ENCODE measurements at regions not wholly inside any gene's neighbourhood (a gene's known extent, or its start where the extent isn't known, plus 50 kb on each side); places are given as distances from the start of the nearest gene placed in this dataset.

GRCh38 chr4:43089730-43090129, 197.2 kb downstream of the GRXCR1 start:
- no peaks in the 10 kb centered on the region for H3K4me1 ChIP-seq (ENCODE audit: control insufficient read depth, insufficient read depth, low read length)
- ChIA-PET POLR2A (no interaction called here), CTCF (interaction anchor here (0.6 kb wide), 1 partner anchor 79 kb away, joined by 3 read pairs; no protein-coding TSS in a partner anchor)
- no peaks in the 10 kb centered on the region for H3K36me3 ChIP-seq (ENCODE audit: control insufficient read depth in 2 of 2, insufficient read depth in 1 of 2, low read length in 2 of 2)
- TF ChIP-seq ZNF518A (tag by site-specific recombination; conservative IDR thresholded peaks at IDR 0.05; ENCODE audit: low read depth) (no peak), ZSCAN16 (tag by site-specific recombination; IDR thresholded peaks at IDR 0.05) (no peak)
- H3K27ac ChIP-seq (ENCODE audit: extremely low read depth, low read depth, low read length), result no peak overlapping the region
- no peak overlapping the region for H3K4me3 ChIP-seq (ENCODE audit: low read depth, low read length)
- H3K9me3 ChIP-seq (ENCODE audit: control insufficient read depth, insufficient read depth, low read depth, low read length), result no peaks in the 10 kb centered on the region

GRCh38 chr4:43103048-43103447, 210.5 kb downstream of the GRXCR1 start:
- ChIA-PET POLR2A (no interaction called here), CTCF (no interaction called here)
- H3K9me3 ChIP-seq (ENCODE audit: control insufficient read depth, insufficient read depth, low read depth, low read length), result no peaks in the 10 kb centered on the region
- H3K27ac ChIP-seq (ENCODE audit: extremely low read depth, low read depth, low read length), result no peak overlapping the region
- TF ChIP-seq PRDM1 (tag by site-specific recombination; IDR thresholded peaks at IDR 0.05), result no peak
- no peak for TF ChIP-seq GFI1B (tag by site-specific recombination; IDR thresholded peaks at IDR 0.05)
- TF ChIP-seq ZNF629 (tag by site-specific recombination; IDR thresholded peaks at IDR 0.05), result no peak
- TF ChIP-seq ZNF37A (tag by site-specific recombination; IDR thresholded peaks at IDR 0.05), result no peak
- TF ChIP-seq HIC1 (tag by site-specific recombination; IDR thresholded peaks at IDR 0.05), result no peak
- TF ChIP-seq KLF7 (tag by site-specific recombination; IDR thresholded peaks at IDR 0.05; ENCODE audit: borderline replicate concordance), result no peak
- TF ChIP-seq ZBTB11 (tag by site-specific recombination; conservative IDR thresholded peaks at IDR 0.05; ENCODE audit: low read depth), result no peak
- no peak for TF ChIP-seq ZNF677 (tag by site-specific recombination; IDR thresholded peaks at IDR 0.05)
- no peak for TF ChIP-seq ZNF404 (tag by site-specific recombination; IDR thresholded peaks at IDR 0.05)
- no peak for TF ChIP-seq BCL6B (tag by site-specific recombination; IDR thresholded peaks at IDR 0.05)
- TF ChIP-seq ZNF792 (tag by site-specific recombination; IDR thresholded peaks at IDR 0.05), result no peak
- TF ChIP-seq ZNF335 (tag by site-specific recombination; conservative IDR thresholded peaks at IDR 0.05), result no peak
- no peak for TF ChIP-seq ZNF560 (tag by site-specific recombination; IDR thresholded peaks at IDR 0.05; ENCODE audit: borderline replicate concordance)
- TF ChIP-seq ZNF518A (tag by site-specific recombination; conservative IDR thresholded peaks at IDR 0.05; ENCODE audit: low read depth), result no peak
- no peak for TF ChIP-seq ZNF626 (tag by site-specific recombination; IDR thresholded peaks at IDR 0.05)
- H3K4me1 ChIP-seq (ENCODE audit: control insufficient read depth, insufficient read depth, low read length), result no peaks in the 10 kb centered on the region
- H3K4me3 ChIP-seq (ENCODE audit: low read depth, low read length), result no peak overlapping the region
- no peaks in the 10 kb centered on the region for H3K36me3 ChIP-seq (ENCODE audit: control insufficient read depth in 2 of 2, insufficient read depth in 1 of 2, low read length in 2 of 2)
